Endothelial cell of umbilical vein (primary cell): ENCODE measurements at regions not wholly inside any gene's neighbourhood (a gene's known extent, or its start where the extent isn't known, plus 50 kb on each side); places are given as distances from the start of the nearest gene placed in this dataset.

Experiments
- BruUV-seq: library from RNA; stranded (reverse); fragments of 400-500 nt; replicated peaks from 2 replicates; lab custom pipeline; 2021; lab: Mats Ljungman, UMichigan
- CTCF ChIA-PET: fragments of 300-600, 350-600 bp; sonication (Branson Sonifier 250); formaldehyde crosslinking; loops from one replicate; lab custom pipeline; 2021; ENCODE audit warnings: antibody characterized with exemption, inconsistent platforms; lab: Charles Lee
- POLR2A ChIA-PET: fragments of 300-600, 350-600 bp; sonication (Branson Sonifier 250); formaldehyde crosslinking; loops from one replicate; lab custom pipeline; 2021; ENCODE audit warnings: antibody characterized with exemption, inconsistent platforms; lab: Charles Lee
- DNase-seq: peaks from one replicate; pipeline ENCODE4 v3.0.0-alpha.2; 2011; ENCODE audit warnings: low read depth, low spot score
- FAIRE-seq: peaks from 2 replicates; lab custom pipeline; 2011; peaks lifted over from hg19 to GRCh38; lab: Jason Lieb, UNC
- H2AFZ ChIP-seq: 2 replicates; pipeline ENCODE4 v1.6.0; 2012; ENCODE audit warnings: low read depth, low read length, control low read depth, inconsistent platforms
- H3K27ac ChIP-seq: 2 replicates; pipeline ENCODE4 v1.5.1; 2011; ENCODE audit warnings: low read depth, mild to moderate bottlenecking, control low read depth, low read length, moderate library complexity; ENCODE audit not compliant: insufficient read depth
- H3K27me3 ChIP-seq, 2 experiments: 2 replicates each; pipeline versions ENCODE4 v1.6.0 to v1.6.1; 2011; ENCODE audit warnings: low read length in 2 of 2, mixed read lengths in 1 of 2; ENCODE audit not compliant: control insufficient read depth in 2 of 2, insufficient read depth in 2 of 2
- H3K36me3 ChIP-seq, 2 experiments: 2 replicates in 1 of 2; 3 replicates in 1 of 2; pipeline ENCODE4 v1.5.1; 2011; ENCODE audit warnings: low read length in 2 of 2, mild to moderate bottlenecking in 1 of 2, moderate library complexity in 1 of 2; ENCODE audit not compliant: control insufficient read depth in 2 of 2, insufficient read depth in 2 of 2; ENCODE audit errors: extremely low read depth in 1 of 2
- H3K4me1 ChIP-seq: 3 replicates; pipeline ENCODE4 v1.5.1; 2011; ENCODE audit warnings: mild to moderate bottlenecking, low read length; ENCODE audit not compliant: control insufficient read depth, insufficient read depth; ENCODE audit errors: extremely low read depth
- H3K4me2 ChIP-seq: 2 replicates; pipeline ENCODE4 v1.6.1; 2011; ENCODE audit warnings: low read length, control low read depth, mixed read lengths; ENCODE audit not compliant: insufficient read depth
- H3K4me3 ChIP-seq, 3 experiments: fragments of 200-600 bp in 1 of 3; sonication (generic), shearing (Covaris generic) in 1 of 3; replicated peaks in 1 of 3; 2 replicates each; pipeline ENCODE4 v1.5.1; 2011 to 2016; ENCODE audit warnings: control low read depth in 3 of 3, low read length in 3 of 3, mild to moderate bottlenecking in 2 of 3, inconsistent platforms in 1 of 3, low read depth in 1 of 3, moderate library complexity in 1 of 3; ENCODE audit not compliant: insufficient read depth in 1 of 3
- H3K79me2 ChIP-seq: 2 replicates; pipeline ENCODE4 v1.6.0; 2012; ENCODE audit warnings: low read length, inconsistent platforms; ENCODE audit not compliant: control insufficient read depth, insufficient read depth
- H3K9ac ChIP-seq: replicated peaks from 2 replicates; pipeline ENCODE3; 2011; ENCODE audit warnings: low read length, control low read depth; ENCODE audit not compliant: insufficient read depth; ENCODE audit errors: extremely low read depth
- H3K9me1 ChIP-seq: replicated peaks from 3 replicates; pipeline ENCODE4 v1.6.0; 2011; ENCODE audit warnings: mild to moderate bottlenecking, low read length; ENCODE audit not compliant: control insufficient read depth, insufficient read depth; ENCODE audit errors: extremely low read depth
- H3K9me3 ChIP-seq: replicated peaks from 2 replicates; pipeline ENCODE4 v1.5.1; 2012; ENCODE audit warnings: low read length, inconsistent platforms; ENCODE audit not compliant: control insufficient read depth, insufficient read depth
- H4K20me1 ChIP-seq: replicated peaks from 2 replicates; pipeline ENCODE3; 2011; ENCODE audit warnings: mild to moderate bottlenecking, low read length; ENCODE audit not compliant: control insufficient read depth, insufficient read depth; ENCODE audit errors: extremely low read depth
- CTCF ChIP-seq, 2 donors: IDR thresholded peaks; 1 replicate in 1 of 2; 2 replicates in 1 of 2; pipeline ENCODE4 v1.5.1; 2011; ENCODE audit warnings: low read length in 2 of 2, mild to moderate bottlenecking in 2 of 2, moderate library complexity in 2 of 2, control low read depth in 1 of 2, inconsistent platforms in 1 of 2, low read depth in 1 of 2; ENCODE audit not compliant: insufficient read depth in 1 of 2; ENCODE audit errors: extremely low read depth in 1 of 2
- EZH2 ChIP-seq: IDR thresholded peaks from 2 replicates; pipeline ENCODE4 v1.6.1; 2012; ENCODE audit warnings: borderline replicate concordance, low read depth, mild to moderate bottlenecking, moderate library complexity, low read length, inconsistent platforms; ENCODE audit not compliant: severe bottlenecking
- FOS ChIP-seq: IDR thresholded peaks from 2 replicates; pipeline ENCODE4 v1.6.1; 2011; ENCODE audit warnings: mild to moderate bottlenecking, low read length, moderate library complexity, borderline replicate concordance; ENCODE audit not compliant: insufficient read depth
- GATA2 ChIP-seq: IDR thresholded peaks from 2 replicates; pipeline ENCODE4 v1.7.0; 2011; ENCODE audit warnings: low read depth, mild to moderate bottlenecking, moderate library complexity, mixed read lengths, low read length; ENCODE audit not compliant: insufficient read length, insufficient read depth
- JUN ChIP-seq: IDR thresholded peaks from 2 replicates; pipeline ENCODE4 v1.6.1; 2011; ENCODE audit warnings: borderline replicate concordance, low read depth; ENCODE audit not compliant: insufficient read length, insufficient read depth
- MAX ChIP-seq: IDR thresholded peaks from 2 replicates; pipeline ENCODE4 v1.6.1; 2011; ENCODE audit not compliant: insufficient read depth, insufficient read length
- MYC ChIP-seq: IDR thresholded peaks from one replicate; pipeline ENCODE4 v1.6.1; 2011; ENCODE audit warnings: mild to moderate bottlenecking, low read depth, low read length
- POLR2A ChIP-seq: IDR thresholded peaks from 2 replicates; pipeline ENCODE4 v1.6.1; 2012; ENCODE audit warnings: low read depth, mild to moderate bottlenecking, control low read depth, low read length
- POLR2AphosphoS5 ChIP-seq: IDR thresholded peaks from 2 replicates; pipeline ENCODE4 v1.6.1; 2012; ENCODE audit warnings: low read depth, mild to moderate bottlenecking, control low read depth, low read length, moderate library complexity; ENCODE audit not compliant: insufficient read depth
- dilution Hi-C: fragments of 300-500 bp; cut with MboI; formaldehyde crosslinking; loops from one replicate; pipeline ENCODE4 v1.15.0; 2019; ENCODE audit warnings: low sequenced_read_pairs; ENCODE audit not compliant: extremely low pct_ligation_motif_present
- intact Hi-C: fragments of 100-400 bp; cut with micrococcal nuclease; formaldehyde crosslinking; loops from one replicate; pipeline ENCODE4 v1.10.0; 2022

GRCh38 chrX:13473442-13474163, 95.8 kb upstream of the EGFL6 start:
- TF ChIP-seq POLR2A (no peak), FOS (no peak), EZH2 (no peak), POLR2AphosphoS5 (no peak), MYC (no peak), MAX (no peak), JUN (no peak), GATA2 (no peak), CTCF (IDR thresholded peaks at IDR 0.05; ENCODE audit: extremely low read depth in 1 of 2, insufficient read depth in 1 of 2, low read depth in 1 of 2, low read length in 2 of 2) (no peak)
- intact Hi-C loops: loop anchor here (5.0 kb wide), 1 partner anchor 46 kb away; no protein-coding TSS in a partner anchor
- peaks cover 9% of the 10 kb centered on the region for H3K4me1 ChIP-seq
- no peak overlapping the region for H2AFZ ChIP-seq
- FAIRE-seq: no peak
- dilution Hi-C loops: no loop called here
- ChIA-PET POLR2A (no interaction called here), CTCF (no interaction called here)
- H3K9me1 ChIP-seq: no peaks in the 10 kb centered on the region
- DNase-seq: peak; percentile 11
- H4K20me1 ChIP-seq: no peaks in the 10 kb centered on the region
- no peak overlapping the region for H3K4me3 ChIP-seq
- no peak overlapping the region for H3K4me2 ChIP-seq
- H3K27ac ChIP-seq: no peak overlapping the region
- no peaks in the 10 kb centered on the region for H3K79me2 ChIP-seq
- no peak overlapping the region for H3K9ac ChIP-seq
- no peaks in the 10 kb centered on the region for H3K36me3 ChIP-seq
- H3K27me3 ChIP-seq: no peaks in the 10 kb centered on the region
- H3K9me3 ChIP-seq: no peaks in the 10 kb centered on the region
- no TSS peak for BruUV-seq
